Left colon (tissue), 2 donors: ENCODE measurements at regions not wholly inside any gene's neighbourhood (a gene's known extent, or its start where the extent isn't known, plus 50 kb on each side); places are given as distances from the start of the nearest gene placed in this dataset.
"Not testable (repeated sequence)": the region's sequence is repeated elsewhere in the genome, so short reads cannot be mapped to it uniquely, and the experiment has no call there.

ENCODE experiments used
- ATAC-seq: fragments of 200-7000 bp; cut with Tn5 transposase; one replicate; pipeline ENCODE4 v1.9.1; 2020; ENCODE audit warnings: mild to moderate bottlenecking, moderate library complexity
- DNase-seq, 2 donors: peaks; one replicate each; pipeline ENCODE4 v3.0.0-alpha.2; 2020
- intact Hi-C, 2 donors: fragments of 100-400 bp; cut with DNase I in 1 of 2; cut with micrococcal nuclease in 1 of 2; formaldehyde crosslinking; loops; one replicate each; pipeline versions ENCODE4 v1.11.2 to v1.14.0; 2022; cut with DNase I, micrococcal nuclease
- donor health status: DM: no; HTN: no; CAD: no.
- donor health status: DM: yes; HTN: yes; CAD: no.

GRCh38 chr5:177875013-177875899, 92.6 kb upstream of the FAM153A start:
- peak in 1 of 2 donors; percentile 36 for DNase-seq
- intact Hi-C loops, result not testable (repeated sequence)
- peak; percentile 95 for ATAC-seq

GRCh38 chr5:177863822-177864446, 81.2 kb upstream of the FAM153A start:
- DNase-seq, intact Hi-C loops, ATAC-seq: not testable (repeated sequence)

GRCh38 chr5:177857642-177858200, 75.0 kb upstream of the FAM153A start:
- ATAC-seq, intact Hi-C loops, DNase-seq: not testable (repeated sequence)

- ATAC-seq, intact Hi-C loops, DNase-seq: not testable (repeated sequence)
Measured at GRCh38 chr5:177856474-177856873, 73.8 kb upstream of the FAM153A start.

- intact Hi-C loops, ATAC-seq, DNase-seq: not testable (repeated sequence)
Measured at GRCh38 chr5:177847914-177848313, 65.2 kb upstream of the FAM153A start.

- not testable (repeated sequence) for DNase-seq
- ATAC-seq, result peak; percentile 26
Measured at GRCh38 chr5:177846598-177846997, 63.9 kb upstream of the FAM153A start.

GRCh38 chr5:177845906-177846305, 63.2 kb upstream of the FAM153A start:
- ATAC-seq, intact Hi-C loops, DNase-seq: not testable (repeated sequence)

More at GRCh38 chr5:177846598-177846997, 63.9 kb upstream of the FAM153A start:
- intact Hi-C loops, result not testable (repeated sequence)

GRCh38 chr5:177836191-177836590, 53.5 kb upstream of the FAM153A start:
- intact Hi-C loops, ATAC-seq, DNase-seq: not testable (repeated sequence)
